Peyer's patch (tissue), 4 donors: ENCODE measurements at regions not wholly inside any gene's neighbourhood (a gene's known extent, or its start where the extent isn't known, plus 50 kb on each side); places are given as distances from the start of the nearest gene placed in this dataset.

ENCODE experiments used
- POLR2A ChIP-seq, 2 donors: fragments of 450-650 bp; IDR thresholded peaks; one replicate each; pipeline ENCODE4 v1.5.1; 2017; ENCODE audit warnings: antibody characterized with exemption in 2 of 2, mild to moderate bottlenecking in 2 of 2, moderate library complexity in 2 of 2
- TF ChIP-seq, protein P1 (sequence below), 6 experiments: fragments of 450-650 bp in 4 of 6; fragments of 200-600 bp in 2 of 6; sonication (generic) in 1 of 6; IDR thresholded peaks; one replicate each; pipeline ENCODE4 v1.5.1; 2017 to 2019; ENCODE audit warnings: antibody characterized with exemption in 6 of 6, mild to moderate bottlenecking in 3 of 6, moderate library complexity in 1 of 6

DNA sequence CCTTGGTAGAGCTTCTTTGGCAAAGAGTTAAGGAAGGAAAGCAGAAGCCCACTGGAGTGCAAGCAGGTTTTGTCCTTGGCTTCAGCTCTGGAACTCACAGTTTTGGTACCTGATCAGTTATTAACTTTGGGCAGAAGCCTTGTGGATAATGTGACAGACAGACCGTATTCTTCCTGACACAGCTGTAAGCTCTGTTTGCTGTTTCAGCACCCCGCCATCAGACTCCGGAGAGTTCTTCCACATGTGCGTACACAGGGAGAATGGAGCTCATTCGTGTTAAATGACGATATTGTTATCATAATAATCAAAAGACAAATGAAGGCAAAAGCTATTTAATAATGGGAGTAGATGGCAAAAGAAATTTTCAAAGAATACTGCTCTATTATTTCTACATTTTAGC is 155.1 kb upstream of the ARGLU1 start:
- TF ChIP-seq, protein P1, sequence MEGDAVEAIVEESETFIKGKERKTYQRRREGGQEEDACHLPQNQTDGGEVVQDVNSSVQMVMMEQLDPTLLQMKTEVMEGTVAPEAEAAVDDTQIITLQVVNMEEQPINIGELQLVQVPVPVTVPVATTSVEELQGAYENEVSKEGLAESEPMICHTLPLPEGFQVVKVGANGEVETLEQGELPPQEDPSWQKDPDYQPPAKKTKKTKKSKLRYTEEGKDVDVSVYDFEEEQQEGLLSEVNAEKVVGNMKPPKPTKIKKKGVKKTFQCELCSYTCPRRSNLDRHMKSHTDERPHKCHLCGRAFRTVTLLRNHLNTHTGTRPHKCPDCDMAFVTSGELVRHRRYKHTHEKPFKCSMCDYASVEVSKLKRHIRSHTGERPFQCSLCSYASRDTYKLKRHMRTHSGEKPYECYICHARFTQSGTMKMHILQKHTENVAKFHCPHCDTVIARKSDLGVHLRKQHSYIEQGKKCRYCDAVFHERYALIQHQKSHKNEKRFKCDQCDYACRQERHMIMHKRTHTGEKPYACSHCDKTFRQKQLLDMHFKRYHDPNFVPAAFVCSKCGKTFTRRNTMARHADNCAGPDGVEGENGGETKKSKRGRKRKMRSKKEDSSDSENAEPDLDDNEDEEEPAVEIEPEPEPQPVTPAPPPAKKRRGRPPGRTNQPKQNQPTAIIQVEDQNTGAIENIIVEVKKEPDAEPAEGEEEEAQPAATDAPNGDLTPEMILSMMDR (IDR thresholded peaks at IDR 0.05) = no peak
- TF ChIP-seq POLR2A (IDR thresholded peaks at IDR 0.05) = no peak
